HepG2 (cell line): ENCODE measurements at regions not wholly inside any gene's neighbourhood (a gene's known extent, or its start where the extent isn't known, plus 50 kb on each side); places are given as distances from the start of the nearest gene placed in this dataset.

ENCODE experiments used
- ATAC-seq: fragments of 200-7000 bp; cut with Tn5 transposase; 3 replicates; pipeline ENCODE4 v1.9.1; 2020; ENCODE audit warnings: mild to moderate bottlenecking, moderate library complexity
- BruUV-seq: library from RNA; stranded (reverse); fragments of 400-500 nt; replicated peaks from 2 replicates; lab custom pipeline; 2021; lab: Mats Ljungman, UMichigan
- CTCF ChIA-PET: fragments of 300-600 bp; formaldehyde crosslinking; extraction: SDS; loops from one replicate; lab custom pipeline; 2021; ENCODE audit warnings: low total read pairs, inconsistent platforms, low intra/inter-chr PET ratio; lab: Yijun Ruan, JAX
- POLR2A ChIA-PET: fragments of 350-600 bp; sonication (Branson Sonifier 250); formaldehyde crosslinking; loops from one replicate; lab custom pipeline; 2020; ENCODE audit warnings: antibody characterized with exemption, inconsistent platforms; lab: Yijun Ruan, JAX
- DNase-seq: peaks from one replicate; pipeline ENCODE4 v3.0.0-alpha.2; 2015; ENCODE audit warnings: low spot score
- FAIRE-seq: peaks from 3 replicates; lab custom pipeline; 2011; peaks lifted over from hg19 to GRCh38; lab: Jason Lieb, UNC
- H2AFZ ChIP-seq: one replicate; pipeline ENCODE4 v1.6.1; 2011; ENCODE audit warnings: low read length, inconsistent platforms
- H3K27ac ChIP-seq: fragments of 300-600 bp; 3 replicates; pipeline ENCODE4 v1.8.0; 2011; ENCODE audit warnings: mixed run types, mild to moderate bottlenecking, mixed read lengths, low read length, inconsistent platforms; ENCODE audit not compliant: insufficient read depth; ENCODE audit errors: extremely low read length
- H3K27me3 ChIP-seq, 2 experiments: fragments of 200-600 bp in 1 of 2; 2 replicates in 1 of 2; 3 replicates in 1 of 2; pipeline versions ENCODE4 v1.6.0 to v1.8.0; 2011; ENCODE audit warnings: low read length in 2 of 2, mild to moderate bottlenecking in 2 of 2, moderate library complexity in 2 of 2, inconsistent platforms in 1 of 2; ENCODE audit not compliant: insufficient read depth in 2 of 2, control insufficient read depth in 1 of 2
- H3K36me3 ChIP-seq, 2 experiments: fragments of 200-600 bp in 1 of 2; replicated peaks in 1 of 2; 2 replicates in 1 of 2; 3 replicates in 1 of 2; pipeline versions ENCODE4 v1.5.1 to v1.8.0; 2011; ENCODE audit warnings: low read length in 2 of 2, inconsistent platforms in 1 of 2; ENCODE audit not compliant: insufficient read depth in 2 of 2, control insufficient read depth in 1 of 2
- H3K4me1 ChIP-seq: 2 replicates; pipeline ENCODE4 v1.5.1; 2012; ENCODE audit warnings: low read length, inconsistent platforms; ENCODE audit not compliant: insufficient read depth
- H3K4me2 ChIP-seq: 2 replicates; pipeline ENCODE4 v1.6.0; 2011; ENCODE audit warnings: low read depth, low read length, inconsistent platforms
- H3K4me3 ChIP-seq, 3 experiments: fragments of 200-600 bp in 1 of 3; sonication (generic), shearing (Covaris generic) in 1 of 3; replicated peaks in 1 of 3; 2 replicates each; pipeline ENCODE4 v1.5.1; 2011 to 2016; ENCODE audit warnings: low read length in 3 of 3, inconsistent platforms in 2 of 3, low read depth in 2 of 3, mild to moderate bottlenecking in 2 of 3, control low read depth in 1 of 3, mixed read lengths in 1 of 3; ENCODE audit not compliant: insufficient read depth in 1 of 3
- H3K79me2 ChIP-seq: one replicate; pipeline ENCODE4 v1.6.1; 2011; ENCODE audit warnings: low read length, inconsistent platforms; ENCODE audit not compliant: insufficient read depth
- H3K9ac ChIP-seq: 2 replicates; pipeline ENCODE4 v1.6.0; 2011; ENCODE audit warnings: mild to moderate bottlenecking, low read depth, low read length, inconsistent platforms; ENCODE audit not compliant: insufficient read depth
- H3K9me3 ChIP-seq: 2 replicates; pipeline ENCODE4 v1.5.1; 2012; ENCODE audit warnings: mild to moderate bottlenecking, low read length
- H4K20me1 ChIP-seq: 2 replicates; pipeline ENCODE4 v1.6.0; 2011; ENCODE audit warnings: inconsistent platforms, mild to moderate bottlenecking, low read length, moderate library complexity; ENCODE audit not compliant: insufficient read depth
- CCDC6 ChIP-seq: sonication (generic); formaldehyde crosslinking; IDR thresholded peaks from 2 replicates; pipeline ENCODE4 v1.8.1; 2022; ENCODE audit warnings: mild to moderate bottlenecking, missing genetic modification reagents, moderate library complexity
- CSRNP1 ChIP-seq: sonication (generic); formaldehyde crosslinking; IDR thresholded peaks from 2 replicates; pipeline ENCODE4 v1.8.1; 2023; ENCODE audit warnings: mild to moderate bottlenecking, missing genetic modification reagents
- DNMT3B ChIP-seq: conservative IDR thresholded peaks from 2 replicates; pipeline ENCODE4 v1.6.1; 2016; ENCODE audit warnings: missing biosample characterization, control low read depth
- NFKB2 ChIP-seq: sonication (generic); formaldehyde crosslinking; IDR thresholded peaks from 2 replicates; pipeline ENCODE4 v1.4.0; 2020; ENCODE audit warnings: missing genetic modification reagents, borderline replicate concordance
- SCMH1 ChIP-seq: sonication (generic); formaldehyde crosslinking; IDR thresholded peaks from 2 replicates; pipeline ENCODE4 v1.9.0; 2021; ENCODE audit warnings: missing genetic modification reagents, mild to moderate bottlenecking, borderline replicate concordance
- TBP ChIP-seq: sonication (generic); formaldehyde crosslinking; IDR thresholded peaks from 2 replicates; pipeline ENCODE4 v1.5.0; 2020; ENCODE audit warnings: missing genetic modification reagents
- ZMAT3 ChIP-seq: sonication (generic); formaldehyde crosslinking; conservative IDR thresholded peaks from 2 replicates; pipeline ENCODE4 v1.7.0; 2021; ENCODE audit warnings: missing genetic modification reagents
- ZNF136 ChIP-seq: sonication (generic); formaldehyde crosslinking; IDR thresholded peaks from 2 replicates; pipeline ENCODE4 v1.8.1; 2022; ENCODE audit warnings: low read depth, mild to moderate bottlenecking, moderate library complexity, missing genetic modification reagents
- ZNF512B ChIP-seq: sonication (generic); formaldehyde crosslinking; IDR thresholded peaks from 2 replicates; pipeline ENCODE4 v1.5.1; 2020; ENCODE audit warnings: missing genetic modification reagents, mild to moderate bottlenecking, borderline replicate concordance
- ZNF550 ChIP-seq: sonication (generic); formaldehyde crosslinking; IDR thresholded peaks from 2 replicates; pipeline ENCODE4 v1.4.0; 2020; ENCODE audit warnings: mild to moderate bottlenecking, missing genetic modification reagents, borderline replicate concordance
- WGBS: methylation state at CpG from one replicate; pipeline ENCODE4 v1.1.6; 2017; ENCODE audit warnings: low lambda C conversion rate; 5-methylcytosine and 5-hydroxymethylcytosine counted together
- in situ Hi-C: cut with HindIII; loops from 2 replicates; pipeline ENCODE4 v1.10.0; 2017; ENCODE audit warnings: low pct_unique_long_range_greater_than_20kb; ENCODE audit not compliant: extremely low pct_ligation_motif_present
- intact Hi-C: fragments of 100-400 bp; cut with micrococcal nuclease; formaldehyde crosslinking; loops from one replicate; pipeline ENCODE4 v1.10.0; 2022; ENCODE audit not compliant: unreplicated experiment

- TF ChIP-seq CSRNP1 (CRISPR knock-in tag) (no peak), NFKB2 (no peak), CCDC6 (no peak)
These were observed 405.1 kb upstream of the ADAMTS5 start (continued) for GRCh38 chr21:27371975-27372331.

GRCh38 chr21:27371115-27371974, 404.5 kb upstream of the ADAMTS5 start:
- Histone ChIP-seq H2AFZ (no peak overlapping the region), H3K36me3 (no peaks in the 10 kb centered on the region), H3K9ac (no peak overlapping the region), H3K4me1 (no peaks in the 10 kb centered on the region), H3K27me3 (no peaks in the 10 kb centered on the region), H3K9me3 (peaks cover 97% of the 10 kb centered on the region), H3K79me2 (no peaks in the 10 kb centered on the region), H3K27ac (no peak overlapping the region), H4K20me1 (no peaks in the 10 kb centered on the region), H3K4me2 (no peak overlapping the region), H3K4me3 (no peak overlapping the region)
- FAIRE-seq (no peak), DNase-seq (no peak), ATAC-seq (no peak)
- 1% methylated on average over 5 of the region's 5 CpGs for WGBS
- CTCF ChIA-PET, result no interaction called here
- POLR2A ChIA-PET, result no interaction called here
- no TSS peak for BruUV-seq
- no peak for TF ChIP-seq ZNF550 (CRISPR knock-in tag)
- TF ChIP-seq ZNF512B (CRISPR knock-in tag), result no peak
- no peak for TF ChIP-seq DNMT3B
- TF ChIP-seq SCMH1 (CRISPR knock-in tag), result no peak
- TF ChIP-seq TBP (CRISPR knock-in tag), result no peak
- no peak for TF ChIP-seq ZNF136 (CRISPR knock-in tag)
- no peak for TF ChIP-seq ZMAT3
- in situ Hi-C loops (no loop called here), intact Hi-C loops (no loop called here)
